Smooth muscle cell (in vitro differentiated cells): ENCODE measurements at regions not wholly inside any gene's neighbourhood (a gene's known extent, or its start where the extent isn't known, plus 50 kb on each side); places are given as distances from the start of the nearest gene placed in this dataset.

Experiments used
- DNase-seq: peaks from one replicate; lab custom pipeline; 2025; ENCODE audit not compliant: unreplicated experiment; lab: John Stamatoyannopoulos, UW
- H2AFZ ChIP-seq: fragments of 200-600 bp; sonication (generic); 2 replicates; pipeline ENCODE4 v1.6.0; 2016; ENCODE audit warnings: antibody characterized with exemption, low read depth, mild to moderate bottlenecking
- H3F3A ChIP-seq: fragments of 200-600 bp; sonication (generic); 2 replicates; pipeline ENCODE4 v1.6.0; 2017; ENCODE audit warnings: antibody characterized with exemption, low read depth
- H3K27ac ChIP-seq: fragments of 200-600 bp; sonication (generic); 2 replicates; pipeline ENCODE4 v1.5.1; 2016; ENCODE audit warnings: low read depth, mild to moderate bottlenecking
- H3K27me3 ChIP-seq: fragments of 200-600 bp; sonication (generic); 2 replicates; pipeline ENCODE4 v1.6.1; 2016; ENCODE audit warnings: low read depth, mild to moderate bottlenecking
- H3K36me3 ChIP-seq: fragments of 200-600 bp; sonication (generic); 2 replicates; pipeline ENCODE4 v1.5.1; 2016; ENCODE audit warnings: low read depth
- H3K4me1 ChIP-seq: fragments of 200-600 bp; sonication (generic); 2 replicates; pipeline ENCODE4 v1.5.1; 2016; ENCODE audit warnings: low read depth
- H3K4me2 ChIP-seq: fragments of 200-600 bp; sonication (generic); 2 replicates; pipeline ENCODE4 v1.6.0; 2016; ENCODE audit warnings: mild to moderate bottlenecking
- H3K4me3 ChIP-seq: fragments of 200-600 bp; sonication (generic); 2 replicates; pipeline ENCODE4 v1.5.1; 2016; ENCODE audit warnings: mild to moderate bottlenecking
- H3K79me2 ChIP-seq: fragments of 200-600 bp; sonication (generic); 2 replicates; pipeline ENCODE4 v1.6.0; 2016; ENCODE audit warnings: low read depth, mild to moderate bottlenecking
- H3K9ac ChIP-seq: fragments of 200-600 bp; sonication (generic); 2 replicates; pipeline ENCODE4 v1.6.0; 2016; ENCODE audit warnings: low read depth
- H3K9me3 ChIP-seq: fragments of 200-600 bp; sonication (generic); replicated peaks from 2 replicates; pipeline ENCODE4 v1.5.1; 2016; ENCODE audit warnings: low read depth
- H4K20me1 ChIP-seq: fragments of 200-600 bp; sonication (generic); 2 replicates; pipeline ENCODE4 v1.6.0; 2016; ENCODE audit warnings: low read depth
- CTCF ChIP-seq: fragments of 200-600 bp; sonication (generic); IDR thresholded peaks from 2 replicates; pipeline ENCODE4 v1.5.1; 2017; ENCODE audit warnings: borderline replicate concordance, mild to moderate bottlenecking, antibody characterized with exemption; ENCODE audit not compliant: insufficient read depth, poor library complexity, severe bottlenecking
- WGBS: methylation state at CpG from one replicate; pipeline ENCODE4 v1.1.7; 2016; ENCODE audit warnings: low lambda C conversion rate; 5-methylcytosine and 5-hydroxymethylcytosine counted together

- Histone ChIP-seq H3F3A (no peaks in the 10 kb centered on the region), H3K9ac (no peak overlapping the region), H3K79me2 (no peaks in the 10 kb centered on the region), H3K4me3 (no peak overlapping the region), H4K20me1 (no peaks in the 10 kb centered on the region), H3K4me2 (peak overlapping the region; percentile 74), H3K9me3 (no peaks in the 10 kb centered on the region), H3K36me3 (no peaks in the 10 kb centered on the region), H3K27ac (no peak overlapping the region), H3K27me3 (no peaks in the 10 kb centered on the region), H2AFZ (peak overlapping the region; percentile 90), H3K4me1 (peaks cover 14% of the 10 kb centered on the region)
- WGBS = 77% methylated on average over 2 of the region's 2 CpGs
- no peak for TF ChIP-seq CTCF
- no peak for DNase-seq
Observed at GRCh38 chr2:62410926-62411456, 95.0 kb downstream of the TMEM17 start.

GRCh38 chr2:62410015-62410453 lies 96.0 kb downstream of the TMEM17 start:
- H3K27ac ChIP-seq = no peak overlapping the region
- no peaks in the 10 kb centered on the region for H4K20me1 ChIP-seq
- no peaks in the 10 kb centered on the region for H3K79me2 ChIP-seq
- TF ChIP-seq CTCF = peak; percentile 9
- H3K4me1 ChIP-seq = peaks cover 14% of the 10 kb centered on the region
- H3K4me3 ChIP-seq = no peak overlapping the region
- WGBS = 81% methylated on average over 9 of the region's 9 CpGs
- DNase-seq = no peak
- H3F3A ChIP-seq = no peaks in the 10 kb centered on the region
- H3K27me3 ChIP-seq = no peaks in the 10 kb centered on the region
- H3K4me2 ChIP-seq = no peak overlapping the region
- no peak overlapping the region for H3K9ac ChIP-seq
- H3K36me3 ChIP-seq = no peaks in the 10 kb centered on the region
- no peaks in the 10 kb centered on the region for H3K9me3 ChIP-seq
- H2AFZ ChIP-seq = no peak overlapping the region

GRCh38 chr2:62409442-62409841 lies 96.6 kb downstream of the TMEM17 start:
- Histone ChIP-seq H3K4me2 (no peak overlapping the region), H2AFZ (no peak overlapping the region), H3K27ac (no peak overlapping the region), H3K4me1 (peaks cover 14% of the 10 kb centered on the region), H3K36me3 (no peaks in the 10 kb centered on the region), H3F3A (no peaks in the 10 kb centered on the region), H3K27me3 (no peaks in the 10 kb centered on the region), H4K20me1 (no peaks in the 10 kb centered on the region), H3K79me2 (no peaks in the 10 kb centered on the region), H3K9me3 (no peaks in the 10 kb centered on the region), H3K9ac (no peak overlapping the region), H3K4me3 (no peak overlapping the region)
- WGBS = 66% methylated on average over 2 of the region's 2 CpGs
- DNase-seq = no peak
- TF ChIP-seq CTCF = no peak

- no peak for TF ChIP-seq CTCF
- Histone ChIP-seq H3K4me3 (no peak overlapping the region), H4K20me1 (no peaks in the 10 kb centered on the region), H3K4me2 (no peak overlapping the region), H3K9me3 (no peaks in the 10 kb centered on the region), H2AFZ (no peak overlapping the region), H3K79me2 (no peaks in the 10 kb centered on the region), H3K27me3 (no peaks in the 10 kb centered on the region), H3K4me1 (peaks cover 14% of the 10 kb centered on the region), H3K27ac (no peak overlapping the region), H3K9ac (no peak overlapping the region), H3K36me3 (no peaks in the 10 kb centered on the region), H3F3A (no peaks in the 10 kb centered on the region)
- 85% methylated on average over 10 of the region's 10 CpGs for WGBS
- no peak for DNase-seq
Observed at GRCh38 chr2:62408241-62408677, 97.7 kb downstream of the TMEM17 start.
